Stomach (tissue), 8 donors: ENCODE measurements at regions not wholly inside any gene's neighbourhood (a gene's known extent, or its start where the extent isn't known, plus 50 kb on each side); places are given as distances from the start of the nearest gene placed in this dataset.

Experiments used
- DNase-seq, 2 donors: peaks; one replicate each; pipeline versions ENCODE4 v3.0.0 to v3.0.0-alpha.2; 2013 to 2019
- H3K27ac ChIP-seq, 5 donors: fragments of 200-600 bp in 4 of 5; sonication (generic) in 4 of 5; one replicate each; pipeline ENCODE4 v1.5.1; 2013 to 2019; ENCODE audit warnings: mild to moderate bottlenecking in 1 of 5, moderate library complexity in 1 of 5
- H3K27me3 ChIP-seq, 3 donors: fragments of 200-600 bp; sonication (generic); one replicate each; pipeline ENCODE4 v1.5.1; 2017 to 2019; ENCODE audit warnings: mixed run types in 1 of 3
- H3K36me3 ChIP-seq, 4 donors: fragments of 200-600 bp; sonication (generic); 1 replicate in 3 of 4; 2 replicates in 1 of 4; pipeline ENCODE4 v1.5.1; 2016 to 2019
- H3K4me1 ChIP-seq, 4 donors: fragments of 200-600 bp; sonication (generic); one replicate each; pipeline ENCODE4 v1.5.1; 2016 to 2019
- H3K4me3 ChIP-seq, 4 donors: fragments of 200-600 bp; sonication (generic) in 3 of 4; one replicate each; pipeline ENCODE4 v1.5.1; 2016 to 2019; ENCODE audit warnings: mild to moderate bottlenecking in 1 of 4
- H3K9me3 ChIP-seq, 4 donors: fragments of 200-600 bp; sonication (generic); one replicate each; pipeline ENCODE4 v1.5.1; 2016 to 2019
- CTCF ChIP-seq, 7 experiments: fragments of 450-650 bp in 4 of 7; fragments of 200-600 bp in 3 of 7; sonication (generic) in 3 of 7; IDR thresholded peaks; one replicate each; pipeline ENCODE4 v1.5.1; 2016 to 2019; ENCODE audit warnings: antibody characterized with exemption in 7 of 7, control low read depth in 2 of 7, mild to moderate bottlenecking in 1 of 7
- EP300 ChIP-seq: sonication (generic); formaldehyde crosslinking; IDR thresholded peaks from one replicate; pipeline ENCODE4 v1.6.1; 2017; ENCODE audit warnings: antibody characterized with exemption
- POLR2A ChIP-seq, 4 donors: fragments of 450-650 bp; IDR thresholded peaks; one replicate each; pipeline ENCODE4 v1.6.1; 2016; ENCODE audit warnings: antibody characterized with exemption in 4 of 4, control low read depth in 2 of 4, mild to moderate bottlenecking in 1 of 4, moderate library complexity in 1 of 4
- POLR2AphosphoS5 ChIP-seq, 3 donors: sonication (generic); formaldehyde crosslinking; IDR thresholded peaks; one replicate each; pipeline ENCODE4 v1.6.1; 2016; ENCODE audit warnings: antibody characterized with exemption in 3 of 3
- WGBS, 5 donors: extraction: QIAGEN DNeasy Blood & Tissue Kit in 3 of 5; methylation state at CpG; one replicate each; pipeline versions ENCODE4 v1.1.5 to v1.1.7; 2013 to 2018; 5-methylcytosine and 5-hydroxymethylcytosine counted together
- intact Hi-C: fragments of 100-400 bp; cut with DNase I; formaldehyde crosslinking; loops from one replicate; pipeline ENCODE4 v1.15.1; 2023; ENCODE audit warnings: low total_unique reads
- donor health status: healthy with polysubstance abuse.
- donor health status: Bipolar disorder and iron deficiency.
- donor health status: healthy.

- no peak for DNase-seq
- Histone ChIP-seq H3K27ac (no peak overlapping the region), H3K9me3 (no peaks in the 10 kb centered on the region), H3K36me3 (no peaks in the 10 kb centered on the region), H3K27me3 (no peaks in the 10 kb centered on the region), H3K4me1 (no peaks in the 10 kb centered on the region), H3K4me3 (no peak overlapping the region)
- WGBS, 5 donors, result 51 to 77% (median 71%) methylated on average over 1 of the region's 1 CpG
- intact Hi-C loops, result no loop called here
- TF ChIP-seq POLR2A (IDR thresholded peaks at IDR 0.05) (no peak), EP300 (no peak), CTCF (IDR thresholded peaks at IDR 0.05) (no peak), POLR2AphosphoS5 (IDR thresholded peaks at IDR 0.05) (no peak)
Measured at GRCh38 chr9:81861644-81862043, 66.6 kb upstream of the SPATA31D4 start.

- H3K9me3 ChIP-seq, result no peaks in the 10 kb centered on the region
- no peaks in the 10 kb centered on the region for H3K4me1 ChIP-seq
- no peak overlapping the region for H3K4me3 ChIP-seq
- intact Hi-C loops, result no loop called here
- no peak for TF ChIP-seq EP300
- TF ChIP-seq POLR2AphosphoS5 (IDR thresholded peaks at IDR 0.05), result no peak
- no peak for TF ChIP-seq POLR2A (IDR thresholded peaks at IDR 0.05)
- no peak for TF ChIP-seq CTCF (IDR thresholded peaks at IDR 0.05)
- H3K36me3 ChIP-seq, result no peaks in the 10 kb centered on the region
- no peak for DNase-seq
- H3K27me3 ChIP-seq, result no peaks in the 10 kb centered on the region
- WGBS, 5 donors, result 56 to 69% (median 60%) methylated on average over 3 of the region's 3 CpGs
- H3K27ac ChIP-seq, result no peak overlapping the region
Measured at GRCh38 chr9:81868145-81868544, 60.1 kb upstream of the SPATA31D4 start.

- H3K36me3 ChIP-seq, result no peaks in the 10 kb centered on the region
- TF ChIP-seq POLR2AphosphoS5 (IDR thresholded peaks at IDR 0.05), result no peak
- no peak for TF ChIP-seq CTCF (IDR thresholded peaks at IDR 0.05)
- TF ChIP-seq POLR2A (IDR thresholded peaks at IDR 0.05), result no peak
- no peak for TF ChIP-seq EP300
- intact Hi-C loops, result no loop called here
- no peaks in the 10 kb centered on the region for H3K27me3 ChIP-seq
- no peak for DNase-seq
- no peak overlapping the region for H3K4me3 ChIP-seq
- peaks cover 0 to 5% (median 0%) of the 10 kb centered on the region in 4 donors for H3K4me1 ChIP-seq
- WGBS, 5 donors, result 52 to 73% (median 65%) methylated on average over 1 of the region's 1 CpG
- H3K27ac ChIP-seq, result no peak overlapping the region
- H3K9me3 ChIP-seq, result no peaks in the 10 kb centered on the region
Measured at GRCh38 chr9:81871695-81872094, 56.5 kb upstream of the SPATA31D4 start.

GRCh38 chr9:81874250-81874649 is 54.0 kb upstream of the SPATA31D4 start:
- 74 to 83% (median 82%) methylated on average over 7 of the region's 7 CpGs for WGBS, 5 donors
- H3K36me3 ChIP-seq, result no peaks in the 10 kb centered on the region
- intact Hi-C loops, result no loop called here
- no peaks in the 10 kb centered on the region for H3K27me3 ChIP-seq
- TF ChIP-seq CTCF (IDR thresholded peaks at IDR 0.05) (no peak), POLR2AphosphoS5 (IDR thresholded peaks at IDR 0.05) (no peak), POLR2A (IDR thresholded peaks at IDR 0.05) (no peak), EP300 (no peak)
- no peak overlapping the region for H3K27ac ChIP-seq
- H3K4me1 ChIP-seq, result peaks cover 0 to 5% (median 0%) of the 10 kb centered on the region in 4 donors
- H3K4me3 ChIP-seq, result no peak overlapping the region
- no peak for DNase-seq
- no peaks in the 10 kb centered on the region for H3K9me3 ChIP-seq
